ENCODE measurements at regions not wholly inside any gene's neighbourhood (a gene's known extent, or its start where the extent isn't known, plus 50 kb on each side); places are given as distances from the start of the nearest gene placed in this dataset.

DNA sequence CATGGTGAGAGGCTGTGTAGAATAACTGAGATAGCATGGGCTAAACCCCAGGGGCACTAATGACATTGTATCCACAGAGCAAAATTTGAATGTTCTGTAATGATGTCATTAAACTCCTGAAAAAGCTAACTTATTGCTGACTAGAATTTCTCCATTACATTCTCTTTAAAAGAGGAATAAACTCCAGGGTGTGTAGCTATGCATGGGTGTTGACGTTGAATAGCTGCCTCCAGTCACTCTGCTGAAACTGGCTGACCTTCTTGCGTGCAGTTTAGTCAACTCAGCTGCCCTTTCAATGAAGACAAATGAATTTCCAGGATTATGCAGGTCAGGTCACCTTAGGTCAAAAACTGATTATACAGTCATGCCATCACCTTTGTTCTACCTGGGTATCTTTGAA lies 617.5 kb upstream of the WWC1 start:
- no peak for FAIRE-seq
- dilution Hi-C loops (cut with MboI; ENCODE audit: extremely low pct_ligation_motif_present, low sequenced_read_pairs): no loop called here
- Histone ChIP-seq H3K4me1 (ENCODE audit: control insufficient read depth, extremely low read depth, insufficient read depth, low read length) (no peaks in the 10 kb centered on the region), H3K9me3 (ENCODE audit: control insufficient read depth, low read depth, low read length) (peaks cover 2% of the 10 kb centered on the region), H4K20me1 (ENCODE audit: control insufficient read depth, extremely low read depth, insufficient read depth, low read length) (no peaks in the 10 kb centered on the region), H3K4me2 (ENCODE audit: control insufficient read depth, extremely low read depth, insufficient read depth, low read depth, low read length) (no peak overlapping the region), H3K27ac (ENCODE audit: control insufficient read depth, insufficient read depth, low read length) (no peak overlapping the region), H2AFZ (ENCODE audit: control insufficient read depth, low read length) (no peak overlapping the region), H3K27me3 (ENCODE audit: control insufficient read depth, extremely low read depth, insufficient read depth, low read length) (no peaks in the 10 kb centered on the region), H3K9me1 (ENCODE audit: control insufficient read depth, extremely low read depth, insufficient read depth, low read length) (no peaks in the 10 kb centered on the region), H3K9ac (ENCODE audit: control insufficient read depth, extremely low read depth, insufficient read depth, low read length) (no peak overlapping the region), H3K4me3 (ENCODE audit: control insufficient read depth in 2 of 3, extremely low read depth in 1 of 3, insufficient read depth in 2 of 3, low read depth in 1 of 3, low read length in 3 of 3) (no peak overlapping the region), H3K36me3 (ENCODE audit: control insufficient read depth in 2 of 2, extremely low read depth in 1 of 2, insufficient read depth in 2 of 2, low read length in 2 of 2) (no peaks in the 10 kb centered on the region), H3K79me2 (ENCODE audit: control insufficient read depth, insufficient read depth, low read length) (no peaks in the 10 kb centered on the region)
- DNase-seq (ENCODE audit: low read depth, low spot score): no peak
- no peak for TF ChIP-seq EZH2 (IDR thresholded peaks at IDR 0.05; ENCODE audit: low read length)
- TF ChIP-seq, protein P1, sequence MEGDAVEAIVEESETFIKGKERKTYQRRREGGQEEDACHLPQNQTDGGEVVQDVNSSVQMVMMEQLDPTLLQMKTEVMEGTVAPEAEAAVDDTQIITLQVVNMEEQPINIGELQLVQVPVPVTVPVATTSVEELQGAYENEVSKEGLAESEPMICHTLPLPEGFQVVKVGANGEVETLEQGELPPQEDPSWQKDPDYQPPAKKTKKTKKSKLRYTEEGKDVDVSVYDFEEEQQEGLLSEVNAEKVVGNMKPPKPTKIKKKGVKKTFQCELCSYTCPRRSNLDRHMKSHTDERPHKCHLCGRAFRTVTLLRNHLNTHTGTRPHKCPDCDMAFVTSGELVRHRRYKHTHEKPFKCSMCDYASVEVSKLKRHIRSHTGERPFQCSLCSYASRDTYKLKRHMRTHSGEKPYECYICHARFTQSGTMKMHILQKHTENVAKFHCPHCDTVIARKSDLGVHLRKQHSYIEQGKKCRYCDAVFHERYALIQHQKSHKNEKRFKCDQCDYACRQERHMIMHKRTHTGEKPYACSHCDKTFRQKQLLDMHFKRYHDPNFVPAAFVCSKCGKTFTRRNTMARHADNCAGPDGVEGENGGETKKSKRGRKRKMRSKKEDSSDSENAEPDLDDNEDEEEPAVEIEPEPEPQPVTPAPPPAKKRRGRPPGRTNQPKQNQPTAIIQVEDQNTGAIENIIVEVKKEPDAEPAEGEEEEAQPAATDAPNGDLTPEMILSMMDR (optimal IDR thresholded peaks at IDR 0.05 in 1 of 3, IDR thresholded peaks at IDR 0.05 in 1 of 3, conservative IDR thresholded peaks at IDR 0.05 in 1 of 3; ENCODE audit: extremely low read depth in 1 of 3, insufficient read depth in 2 of 3, low read length in 3 of 3): no peak

DNA sequence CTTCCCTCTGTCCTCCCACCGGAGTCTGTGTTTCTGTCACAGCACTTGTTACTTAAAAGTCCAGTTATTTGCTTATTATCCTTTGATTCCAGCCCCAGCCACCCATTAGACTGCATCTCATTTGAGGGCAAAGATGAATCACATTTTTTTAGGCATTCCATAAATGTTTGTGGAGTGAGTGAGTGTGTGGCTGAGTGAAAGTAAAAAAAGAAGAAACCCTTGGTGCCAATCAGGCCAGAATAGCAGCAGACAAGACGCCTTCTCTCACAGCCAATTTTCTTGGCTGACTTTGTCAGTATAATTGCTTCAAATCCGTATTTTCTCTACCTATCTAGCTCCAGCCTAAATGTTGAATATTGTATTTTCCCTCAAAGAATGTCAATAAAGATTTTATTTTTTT lies 613.0 kb upstream of the WWC1 start:
- H3K27me3 ChIP-seq (ENCODE audit: control insufficient read depth, extremely low read depth, insufficient read depth, low read length): no peaks in the 10 kb centered on the region
- H3K9ac ChIP-seq (ENCODE audit: control insufficient read depth, extremely low read depth, insufficient read depth, low read length): no peak overlapping the region
- H3K4me2 ChIP-seq (ENCODE audit: control insufficient read depth, extremely low read depth, insufficient read depth, low read depth, low read length): no peak overlapping the region
- no peak overlapping the region for H3K27ac ChIP-seq (ENCODE audit: control insufficient read depth, insufficient read depth, low read length)
- H2AFZ ChIP-seq (ENCODE audit: control insufficient read depth, low read length): no peak overlapping the region
- H3K36me3 ChIP-seq (ENCODE audit: control insufficient read depth in 2 of 2, extremely low read depth in 1 of 2, insufficient read depth in 2 of 2, low read length in 2 of 2): no peaks in the 10 kb centered on the region
- dilution Hi-C loops (cut with MboI; ENCODE audit: extremely low pct_ligation_motif_present, low sequenced_read_pairs): no loop called here
- peak; percentile 56 for FAIRE-seq
- no peak for DNase-seq (ENCODE audit: low read depth, low spot score)
- no peak for TF ChIP-seq EZH2 (IDR thresholded peaks at IDR 0.05; ENCODE audit: low read length)
- TF ChIP-seq, protein P1 (optimal IDR thresholded peaks at IDR 0.05 in 1 of 3, IDR thresholded peaks at IDR 0.05 in 1 of 3, conservative IDR thresholded peaks at IDR 0.05 in 1 of 3; ENCODE audit: extremely low read depth in 1 of 3, insufficient read depth in 2 of 3, low read length in 3 of 3): no peak
- no peaks in the 10 kb centered on the region for H3K9me1 ChIP-seq (ENCODE audit: control insufficient read depth, extremely low read depth, insufficient read depth, low read length)
- no peaks in the 10 kb centered on the region for H4K20me1 ChIP-seq (ENCODE audit: control insufficient read depth, extremely low read depth, insufficient read depth, low read length)
- H3K79me2 ChIP-seq (ENCODE audit: control insufficient read depth, insufficient read depth, low read length): no peaks in the 10 kb centered on the region
- H3K4me3 ChIP-seq (ENCODE audit: control insufficient read depth in 2 of 3, extremely low read depth in 1 of 3, insufficient read depth in 2 of 3, low read depth in 1 of 3, low read length in 3 of 3): no peak overlapping the region
- H3K4me1 ChIP-seq (ENCODE audit: control insufficient read depth, extremely low read depth, insufficient read depth, low read length): no peaks in the 10 kb centered on the region
- peaks cover 2% of the 10 kb centered on the region for H3K9me3 ChIP-seq (ENCODE audit: control insufficient read depth, low read depth, low read length)

Measured in keratinocyte (primary cell).